ENCODE measurements at regions not wholly inside any gene's neighbourhood (a gene's known extent, or its start where the extent isn't known, plus 50 kb on each side); places are given as distances from the start of the nearest gene placed in this dataset.

- ChIA-PET CTCF (interaction anchor here (0.6 to 6.9 kb wide), 8 partner anchors 12 to 642 kb away, joined by 3 to 90 read pairs (median 11); no protein-coding TSS in a partner anchor), POLR2A (no interaction called here)
- no peak overlapping the region for H3K27ac ChIP-seq (ENCODE audit: low read depth in 2 of 2, low read length in 1 of 2)
- no peak overlapping the region for H3K4me3 ChIP-seq (ENCODE audit: low read depth in 2 of 2, low read length in 1 of 2)
- no peak overlapping the region; the same call in 1 of the 2 replicates for H2AFZ ChIP-seq (ENCODE audit: low read depth)
- H3K9me3 ChIP-seq, result no peaks in the 10 kb centered on the region
- no peaks in the 10 kb centered on the region for H3K9me2 ChIP-seq
- H3K79me2 ChIP-seq (ENCODE audit: insufficient read depth), result no peaks in the 10 kb centered on the region
- peaks cover 0 to 5% of the 10 kb centered on the region in 2 experiments; a peak in 1 of 4 replicates for H3K4me1 ChIP-seq (ENCODE audit: control insufficient read depth in 1 of 2, insufficient read depth in 2 of 2, low read depth in 1 of 2, low read length in 1 of 2)
- H3K9ac ChIP-seq, result no peak overlapping the region
- no peak for DNase-seq
- H4K20me1 ChIP-seq (ENCODE audit: insufficient read depth), result no peaks in the 10 kb centered on the region
- no peaks in the 10 kb centered on the region for H3F3A ChIP-seq (replicated peaks; ENCODE audit: insufficient read depth)
- H3K27me3 ChIP-seq (ENCODE audit: insufficient read depth), result no peaks in the 10 kb centered on the region; the same call in 1 of the 2 replicates
- H3K4me2 ChIP-seq, result no peak overlapping the region
- TF ChIP-seq CHD2 (IDR thresholded peaks at IDR 0.05; ENCODE audit: low read length, partially characterized antibody) (no peak), POLR2AphosphoS5 (IDR thresholded peaks at IDR 0.05; ENCODE audit: low read depth, low read length) (no peak), USF1 (IDR thresholded peaks at IDR 0.05; ENCODE audit: borderline replicate concordance, low read depth) (no peak), MEF2A (IDR thresholded peaks at IDR 0.05; ENCODE audit: borderline replicate concordance, low read depth) (no peak), IRF3 (IDR thresholded peaks at IDR 0.05; ENCODE audit: low read depth, low read length) (no peak), YY1 (IDR thresholded peaks at IDR 0.05; ENCODE audit: low read depth) (no peak), PBX3 (IDR thresholded peaks at IDR 0.05) (no peak), SMC3 (IDR thresholded peaks at IDR 0.05; ENCODE audit: low read depth, low read length) (no peak), TCF12 (IDR thresholded peaks at IDR 0.05) (no peak), FOXM1 (IDR thresholded peaks at IDR 0.05; ENCODE audit: low read depth) (no peak)
- 42% methylated on average over 3 of the region's 3 CpGs for WGBS (ENCODE audit: low lambda C conversion rate)
- H3K36me3 ChIP-seq (replicated peaks in 1 of 2; ENCODE audit: control insufficient read depth in 1 of 2, insufficient read depth in 2 of 2, low read length in 1 of 2), result no peaks in the 10 kb centered on the region
Measured at GRCh38 chr4:54959651-54960116, 165.7 kb downstream of the KDR start.

GRCh38 chr4:54959131-54959530, 166.3 kb downstream of the KDR start:
- H3K9me2 ChIP-seq, result no peaks in the 10 kb centered on the region
- no peaks in the 10 kb centered on the region for H4K20me1 ChIP-seq (ENCODE audit: insufficient read depth)
- H2AFZ ChIP-seq (ENCODE audit: low read depth), result no peak overlapping the region
- no peak for TF ChIP-seq JUND (IDR thresholded peaks at IDR 0.05)
- no peak for TF ChIP-seq USF1 (IDR thresholded peaks at IDR 0.05; ENCODE audit: borderline replicate concordance, low read depth)
- CTCF ChIA-PET, result interaction anchor here (6.9 kb wide), 1 partner anchor 12 kb away, joined by 90 read pairs; no protein-coding TSS in a partner anchor
- no peaks in the 10 kb centered on the region for H3K36me3 ChIP-seq (replicated peaks in 1 of 2; ENCODE audit: control insufficient read depth in 1 of 2, insufficient read depth in 2 of 2, low read length in 1 of 2)
- no peak overlapping the region for H3K4me2 ChIP-seq
- DNase-seq, result no peak
- no peaks in the 10 kb centered on the region; the same call in 1 of the 2 replicates for H3K27me3 ChIP-seq (ENCODE audit: insufficient read depth)
- WGBS (ENCODE audit: low lambda C conversion rate), result 15% methylated on average over 1 of the region's 1 CpG
- H3K4me1 ChIP-seq (ENCODE audit: control insufficient read depth in 1 of 2, insufficient read depth in 2 of 2, low read depth in 1 of 2, low read length in 1 of 2), result peaks cover 0 to 10% of the 10 kb centered on the region in 2 experiments; a peak in 1 of 4 replicates
- H3K27ac ChIP-seq (ENCODE audit: low read depth in 2 of 2, low read length in 1 of 2), result no peak overlapping the region
- H3K9me3 ChIP-seq, result no peaks in the 10 kb centered on the region
- no peak overlapping the region for H3K4me3 ChIP-seq (ENCODE audit: low read depth in 2 of 2, low read length in 1 of 2)
- POLR2A ChIA-PET, result no interaction called here
- no peaks in the 10 kb centered on the region for H3K79me2 ChIP-seq (ENCODE audit: insufficient read depth)
- H3F3A ChIP-seq (replicated peaks; ENCODE audit: insufficient read depth), result no peaks in the 10 kb centered on the region
- no peak overlapping the region for H3K9ac ChIP-seq
